GM19238 (cell line): ENCODE measurements at regions not wholly inside any gene's neighbourhood (a gene's known extent, or its start where the extent isn't known, plus 50 kb on each side); places are given as distances from the start of the nearest gene placed in this dataset.

Source experiments
- DNase-seq: peaks from one replicate; pipeline ENCODE4 v3.0.0; 2011; ENCODE audit warnings: low spot score; ENCODE audit not compliant: insufficient read length

DNA sequence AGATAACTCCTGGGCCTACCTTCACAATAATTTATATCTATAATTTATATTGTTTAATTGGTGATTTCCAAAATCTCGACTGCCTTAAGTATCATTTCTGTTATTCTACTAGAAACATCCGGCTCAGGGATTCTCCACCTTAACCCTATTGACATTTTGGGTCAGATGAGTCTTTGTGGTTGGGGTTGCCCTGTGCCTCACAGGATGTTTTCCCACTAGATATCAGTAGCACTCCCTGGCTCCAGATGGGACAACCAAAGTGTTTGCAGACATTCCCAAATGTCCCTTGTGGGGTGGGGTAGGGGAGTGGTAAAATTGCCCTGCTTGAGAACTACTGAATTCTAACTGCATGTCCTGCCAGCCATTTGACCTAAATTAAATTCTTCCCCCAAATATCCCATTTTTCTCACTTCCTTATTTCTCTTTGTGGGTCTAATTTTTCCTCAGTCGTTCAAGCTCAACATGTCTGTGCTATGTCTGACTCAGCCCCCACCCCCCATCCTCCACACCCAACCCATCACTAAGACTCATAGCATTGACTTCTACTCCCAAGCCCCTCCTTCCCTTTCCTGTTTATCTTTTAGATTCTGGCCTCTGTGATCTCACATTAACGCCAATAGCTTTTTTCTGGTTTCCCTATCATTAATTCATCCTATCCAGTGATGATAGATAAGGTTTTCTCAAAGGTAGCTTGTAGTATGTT lies 545.1 kb downstream of the EFNB2 start:
- DNase-seq = no peak

DNA sequence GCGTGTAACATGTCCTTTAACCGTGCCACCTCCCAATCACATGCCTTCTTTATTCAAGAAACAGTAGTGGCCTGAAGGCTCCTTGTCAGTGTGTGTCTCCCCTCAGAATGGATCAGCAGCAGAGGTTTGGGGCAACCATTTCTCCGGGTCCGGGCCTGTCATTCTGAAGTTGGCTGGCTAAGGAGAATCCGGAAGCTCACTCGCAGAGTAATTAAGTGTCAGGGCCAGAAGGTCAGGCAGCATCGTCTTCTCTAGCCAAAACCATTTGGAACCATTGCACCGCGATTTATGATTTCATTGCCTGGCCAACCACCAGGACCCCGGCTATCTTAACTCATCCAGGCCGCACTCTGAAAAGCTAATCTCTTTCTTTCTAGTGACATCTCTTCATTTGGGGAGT lies 550.8 kb downstream of the EFNB2 start:
- DNase-seq = no peak

DNA sequence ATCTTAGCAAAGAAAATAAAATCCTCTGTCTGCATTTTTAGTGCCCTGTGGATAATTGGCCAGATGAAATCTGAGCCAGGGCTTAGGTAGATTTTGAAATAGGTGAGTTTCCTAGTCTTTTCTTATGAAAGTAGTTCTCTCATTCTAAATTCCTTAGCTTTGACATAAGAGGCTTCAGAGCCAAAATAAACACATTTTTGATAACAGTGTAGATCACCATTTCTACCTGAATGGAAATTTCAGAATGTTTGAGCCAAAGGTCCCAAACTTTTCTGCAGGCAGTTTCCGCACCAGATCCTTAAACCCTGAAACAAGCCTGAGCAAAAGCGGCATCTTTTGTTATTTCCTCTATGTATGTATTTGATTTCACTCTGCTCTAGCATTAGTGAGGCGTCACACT lies 551.2 kb downstream of the EFNB2 start:
- DNase-seq = no peak

- DNase-seq = no peak
Observed at GRCh38 chr13:105982219-105982930, 553.1 kb downstream of the EFNB2 start.

- no peak for DNase-seq
Observed at GRCh38 chr13:105979131-105980011, 556.1 kb downstream of the EFNB2 start.

- no peak for DNase-seq
Observed at GRCh38 chr13:105974380-105974779, 561.1 kb downstream of the EFNB2 start.

GRCh38 chr13:105972811-105973590 lies 562.5 kb downstream of the EFNB2 start:
- no peak for DNase-seq

- DNase-seq = no peak
Observed at GRCh38 chr13:105972306-105972721, 563.1 kb downstream of the EFNB2 start.

GRCh38 chr13:105971738-105972137 lies 563.7 kb downstream of the EFNB2 start:
- DNase-seq = no peak

DNA sequence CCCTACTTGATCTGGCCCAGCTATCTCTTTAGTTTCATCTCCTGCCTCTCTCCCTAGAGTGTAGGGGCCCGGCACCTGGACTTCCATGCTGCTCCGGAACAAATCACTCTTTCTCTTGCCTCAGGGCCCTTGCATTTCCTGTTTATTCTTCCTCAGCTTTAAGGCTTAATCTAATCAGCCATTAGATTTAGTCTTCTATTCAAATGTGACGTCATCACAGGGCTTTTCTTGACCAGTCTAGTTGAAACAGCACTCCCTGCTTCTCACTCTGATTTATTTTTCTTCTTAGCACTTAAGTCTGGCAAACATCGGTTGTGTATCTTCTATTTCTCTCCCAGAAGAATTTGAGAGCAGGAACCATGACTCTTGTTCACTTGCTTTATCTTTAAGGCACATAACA lies 564.1 kb downstream of the EFNB2 start:
- DNase-seq = no peak

- no peak for DNase-seq
Observed at GRCh38 chr13:105969761-105970160, 565.7 kb downstream of the EFNB2 start.

DNA sequence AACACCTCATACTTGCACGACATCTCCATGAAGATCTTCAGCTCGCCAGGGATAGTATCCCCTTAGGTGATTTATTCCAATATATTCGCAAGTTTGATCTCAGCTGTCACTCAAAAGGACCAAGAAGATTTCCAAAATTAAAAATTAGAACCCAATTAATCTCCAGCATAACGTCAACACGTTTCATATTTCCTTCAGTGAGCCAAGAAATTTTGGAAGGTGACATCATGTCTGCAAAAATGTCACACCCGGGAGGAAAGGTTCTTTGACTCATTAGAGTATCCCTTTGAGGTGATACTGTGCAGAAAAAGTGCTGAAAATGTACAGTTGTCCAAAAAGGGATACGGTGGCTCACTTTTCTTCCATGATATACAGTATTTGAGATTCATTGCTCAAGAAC lies 569.6 kb downstream of the EFNB2 start:
- DNase-seq = no peak

GRCh38 chr13:105962080-105962479 lies 573.4 kb downstream of the EFNB2 start:
- DNase-seq = no peak

GRCh38 chr13:105961438-105961837 lies 574.0 kb downstream of the EFNB2 start:
- no peak for DNase-seq

GRCh38 chr13:105960326-105960725 lies 575.1 kb downstream of the EFNB2 start:
- no peak for DNase-seq

DNA sequence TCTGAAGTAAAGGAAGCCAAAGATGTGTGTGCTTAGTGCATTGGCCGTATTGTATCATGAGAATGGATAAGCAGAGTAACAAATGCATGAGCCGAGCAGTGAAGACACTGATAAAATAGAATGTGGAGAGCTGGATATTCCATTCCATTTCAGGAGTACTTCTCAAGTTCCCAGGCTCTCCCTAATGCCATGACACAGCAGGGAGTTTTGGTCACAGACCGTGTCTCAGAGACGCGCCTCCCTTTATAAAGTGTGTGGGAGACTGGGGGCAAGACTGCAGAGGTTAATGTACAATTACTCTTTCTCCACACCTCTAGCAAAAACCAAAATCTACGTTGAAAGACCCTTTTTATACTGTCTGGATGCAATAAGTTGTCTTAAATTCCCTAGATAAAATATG lies 575.6 kb downstream of the EFNB2 start:
- DNase-seq = no peak

- DNase-seq = no peak
Observed at GRCh38 chr13:105957769-105958438, 577.6 kb downstream of the EFNB2 start.

DNA sequence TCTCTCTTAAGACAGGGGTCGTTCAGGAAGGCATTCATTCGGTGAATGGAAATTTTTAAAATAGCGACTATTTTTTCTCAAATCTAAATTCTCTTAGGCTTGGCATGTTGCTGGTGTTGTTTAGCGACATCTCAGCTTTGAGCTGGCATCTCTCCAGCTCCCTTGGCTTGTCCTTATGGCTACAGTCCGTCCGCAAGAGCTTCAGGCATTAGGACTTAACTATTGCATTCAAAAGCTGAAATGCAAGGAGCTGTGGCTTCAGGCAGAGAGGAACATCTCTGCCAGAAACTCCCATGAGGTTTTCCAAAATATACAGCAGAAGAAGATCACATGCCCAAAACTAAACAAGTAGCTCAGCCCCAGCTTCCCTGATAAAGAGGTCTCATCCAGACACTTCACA lies 578.5 kb downstream of the EFNB2 start:
- DNase-seq = no peak

DNA sequence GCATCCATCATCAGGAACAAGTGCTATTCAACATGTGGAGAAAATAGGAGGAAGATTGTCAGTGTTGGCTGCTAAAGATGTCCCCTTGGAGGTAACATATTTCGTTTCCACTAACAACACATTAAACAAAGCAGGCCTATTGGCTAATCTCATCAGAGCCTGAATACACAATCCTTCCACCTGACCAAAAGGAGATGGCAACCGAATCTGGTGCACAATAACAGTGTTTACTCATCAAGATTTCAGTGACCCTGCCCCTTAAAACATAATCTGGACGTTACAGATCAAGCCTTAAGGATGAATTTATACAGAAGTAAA lies 582.5 kb downstream of the EFNB2 start:
- no peak for DNase-seq

- no peak for DNase-seq
Observed at GRCh38 chr13:105952233-105952972, 583.1 kb downstream of the EFNB2 start.
